B cell (primary cell): ENCODE measurements at regions not wholly inside any gene's neighbourhood (a gene's known extent, or its start where the extent isn't known, plus 50 kb on each side); places are given as distances from the start of the nearest gene placed in this dataset.

Source experiments
- ATAC-seq: fragments of 200-7000 bp; cut with Tn5 transposase; one replicate; pipeline ENCODE4 v1.10.0; 2021; ENCODE audit warnings: low read depth, mild to moderate bottlenecking, moderate number of reproducible peaks, moderate library complexity
- CTCF ChIA-PET: fragments of 350-600 bp; sonication (Branson Sonifier 250); formaldehyde crosslinking; loops from one replicate; lab custom pipeline; 2021; ENCODE audit warnings: antibody characterized with exemption, inconsistent platforms; lab: Charles Lee
- POLR2A ChIA-PET: fragments of 350-600 bp; sonication (Branson Sonifier 250); formaldehyde crosslinking; loops from one replicate; lab custom pipeline; 2021; ENCODE audit warnings: antibody characterized with exemption; lab: Charles Lee
- DNase-seq: peaks from one replicate; pipeline ENCODE4 v3.0.0; 2013
- H2AFZ ChIP-seq: 2 replicates; pipeline ENCODE4 v1.6.1; 2012; ENCODE audit warnings: mild to moderate bottlenecking, low read depth, low read length; ENCODE audit not compliant: insufficient read depth, poor library complexity, severe bottlenecking
- H3K27ac ChIP-seq, 2 donors: 1 replicate in 1 of 2; 2 replicates in 1 of 2; pipeline ENCODE4 v1.5.1; 2012 to 2013; ENCODE audit warnings: low read length in 2 of 2, mild to moderate bottlenecking in 2 of 2, moderate library complexity in 1 of 2
- H3K27me3 ChIP-seq, 4 experiments: fragments of 200-600 bp in 1 of 4; sonication (generic) in 1 of 4; replicated peaks in 1 of 4; 1 replicate in 2 of 4; 2 replicates in 2 of 4; pipeline versions ENCODE4 v1.6.1 to v1.7.0; 2013 to 2016; ENCODE audit warnings: low read length in 3 of 4, mild to moderate bottlenecking in 2 of 4, mixed read lengths in 1 of 4, moderate library complexity in 1 of 4; ENCODE audit not compliant: insufficient read depth in 4 of 4, control insufficient read depth in 3 of 4; ENCODE audit errors: control extremely low read depth in 1 of 4
- H3K36me3 ChIP-seq, 2 experiments: replicated peaks in 1 of 2; 1 replicate in 1 of 2; 2 replicates in 1 of 2; pipeline versions ENCODE4 v1.6.1 to v1.7.1; 2013; ENCODE audit warnings: low read length in 1 of 2; ENCODE audit not compliant: insufficient read depth in 2 of 2, control insufficient read depth in 1 of 2; ENCODE audit errors: control extremely low read depth in 1 of 2, extremely low read depth in 1 of 2
- H3K4me1 ChIP-seq, 2 donors: fragments of 200-600 bp in 1 of 2; sonication (generic) in 1 of 2; 1 replicate in 1 of 2; 2 replicates in 1 of 2; pipeline versions ENCODE4 v1.5.1 to v1.6.1; 2013 to 2017; ENCODE audit warnings: low read length in 2 of 2; ENCODE audit not compliant: control insufficient read depth in 2 of 2, insufficient read depth in 2 of 2
- H3K4me2 ChIP-seq: replicated peaks from 2 replicates; pipeline ENCODE3; 2012; ENCODE audit warnings: mild to moderate bottlenecking, low read depth, low read length; ENCODE audit not compliant: poor library complexity, severe bottlenecking
- H3K4me3 ChIP-seq, 5 experiments: fragments of 200-600 bp in 1 of 5; sonication (generic) in 1 of 5; 1 replicate in 3 of 5; 2 replicates in 2 of 5; pipeline versions ENCODE4 v1.5.1 to v1.7.0; 2011 to 2016; ENCODE audit warnings: low read length in 4 of 5, mild to moderate bottlenecking in 4 of 5, low read depth in 2 of 5, control low read depth in 1 of 5, moderate library complexity in 1 of 5; ENCODE audit not compliant: insufficient read depth in 1 of 5; ENCODE audit errors: control extremely low read depth in 1 of 5, extremely low read depth in 1 of 5
- H3K79me2 ChIP-seq: fragments of 200-600 bp; sonication (generic); one replicate; pipeline ENCODE4 v1.6.0; 2016; ENCODE audit warnings: low read length; ENCODE audit not compliant: control insufficient read depth, insufficient read depth
- H3K9ac ChIP-seq: fragments of 200-600 bp; sonication (generic); 2 replicates; pipeline ENCODE4 v1.6.1; 2017; ENCODE audit warnings: mild to moderate bottlenecking, low read length, moderate library complexity
- H3K9me3 ChIP-seq, 3 donors: one replicate each; pipeline versions ENCODE4 v1.6.1 to v1.7.1; 2013; ENCODE audit warnings: low read length in 2 of 3; ENCODE audit not compliant: control insufficient read depth in 2 of 3, insufficient read depth in 1 of 3; ENCODE audit errors: control extremely low read depth in 1 of 3
- H4K20me1 ChIP-seq: 2 replicates; pipeline ENCODE4 v1.6.0; 2012; ENCODE audit warnings: mild to moderate bottlenecking, low read length; ENCODE audit not compliant: insufficient read depth, control insufficient read depth, poor library complexity, severe bottlenecking
- H3K27ac Mint-ChIP-seq: one replicate; pipeline ENCODE4 v1.8.0; 2021; ENCODE audit warnings: mixed read lengths
- H3K27me3 Mint-ChIP-seq: one replicate; pipeline ENCODE4 v1.8.0; 2021; ENCODE audit warnings: mixed read lengths
- H3K4me1 Mint-ChIP-seq: one replicate; pipeline ENCODE4 v1.8.0; 2021; ENCODE audit warnings: mixed read lengths
- H3K4me3 Mint-ChIP-seq: one replicate; pipeline ENCODE4 v1.8.0; 2021; ENCODE audit warnings: mixed read lengths
- H3K9me3 Mint-ChIP-seq: one replicate; pipeline ENCODE4 v1.8.0; 2022; ENCODE audit warnings: mixed read lengths; ENCODE audit not compliant: insufficient read depth
- EZH2 ChIP-seq: IDR thresholded peaks from 2 replicates; pipeline ENCODE4 v1.6.1; 2012; ENCODE audit warnings: borderline replicate concordance, low read depth, mild to moderate bottlenecking, moderate library complexity, low read length; ENCODE audit not compliant: insufficient read depth, poor library complexity, severe bottlenecking
- WGBS: methylation state at CpG from one replicate; pipeline ENCODE4 v1.1.5; 2013; ENCODE audit warnings: missing lambda C conversion rate; ENCODE audit not compliant: insufficient coverage; 5-methylcytosine and 5-hydroxymethylcytosine counted together
- intact Hi-C: fragments of 100-400 bp; cut with micrococcal nuclease; formaldehyde crosslinking; loops from one replicate; pipeline ENCODE4 v1.10.0; 2022
- TF ChIP-seq, protein P1 (sequence below): fragments of 200-600 bp; IDR thresholded peaks from one replicate; pipeline ENCODE4 v1.8.0; 2022; ENCODE audit warnings: antibody characterized with exemption, mild to moderate bottlenecking

DNA sequence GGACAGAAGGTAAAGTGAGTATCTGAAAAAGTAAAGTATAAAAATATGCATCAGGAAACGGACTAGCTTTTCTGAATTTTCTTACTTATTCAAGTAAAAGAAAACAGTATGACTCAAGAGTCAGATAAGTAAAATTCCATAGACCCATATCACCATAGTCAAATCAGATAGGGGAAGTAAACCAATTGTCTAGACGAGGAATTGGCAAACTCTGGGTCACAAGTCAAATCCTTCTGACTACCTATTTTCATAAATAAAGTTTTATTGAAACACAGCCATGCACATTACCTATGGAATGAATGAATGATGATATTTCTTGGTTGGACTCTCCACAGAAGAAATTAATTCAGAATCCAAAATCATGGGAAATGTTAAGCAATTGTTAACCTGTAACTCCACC is 59.1 kb upstream of the TMC1 start:
- TF ChIP-seq, protein P1, sequence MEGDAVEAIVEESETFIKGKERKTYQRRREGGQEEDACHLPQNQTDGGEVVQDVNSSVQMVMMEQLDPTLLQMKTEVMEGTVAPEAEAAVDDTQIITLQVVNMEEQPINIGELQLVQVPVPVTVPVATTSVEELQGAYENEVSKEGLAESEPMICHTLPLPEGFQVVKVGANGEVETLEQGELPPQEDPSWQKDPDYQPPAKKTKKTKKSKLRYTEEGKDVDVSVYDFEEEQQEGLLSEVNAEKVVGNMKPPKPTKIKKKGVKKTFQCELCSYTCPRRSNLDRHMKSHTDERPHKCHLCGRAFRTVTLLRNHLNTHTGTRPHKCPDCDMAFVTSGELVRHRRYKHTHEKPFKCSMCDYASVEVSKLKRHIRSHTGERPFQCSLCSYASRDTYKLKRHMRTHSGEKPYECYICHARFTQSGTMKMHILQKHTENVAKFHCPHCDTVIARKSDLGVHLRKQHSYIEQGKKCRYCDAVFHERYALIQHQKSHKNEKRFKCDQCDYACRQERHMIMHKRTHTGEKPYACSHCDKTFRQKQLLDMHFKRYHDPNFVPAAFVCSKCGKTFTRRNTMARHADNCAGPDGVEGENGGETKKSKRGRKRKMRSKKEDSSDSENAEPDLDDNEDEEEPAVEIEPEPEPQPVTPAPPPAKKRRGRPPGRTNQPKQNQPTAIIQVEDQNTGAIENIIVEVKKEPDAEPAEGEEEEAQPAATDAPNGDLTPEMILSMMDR, result no peak
- no peak for TF ChIP-seq EZH2
- H3K4me2 ChIP-seq, result no peak overlapping the region
- H3K9me3 ChIP-seq, result no peaks in the 10 kb centered on the region
- Mint-ChIP-seq H3K27me3 (no peaks in the 10 kb centered on the region), H3K27ac (no peak overlapping the region), H3K9me3 (no peaks in the 10 kb centered on the region), H3K4me3 (no peak overlapping the region), H3K4me1 (peaks cover 8% of the 10 kb centered on the region)
- no peak overlapping the region for H2AFZ ChIP-seq
- H3K36me3 ChIP-seq, result no peaks in the 10 kb centered on the region
- H3K79me2 ChIP-seq, result no peaks in the 10 kb centered on the region
- ChIA-PET CTCF (no interaction called here), POLR2A (no interaction called here)
- no CpG with 5 or more reads among the region's 2 CpGs for WGBS
- intact Hi-C loops, result no loop called here
- no peaks in the 10 kb centered on the region for H3K27me3 ChIP-seq
- H3K4me3 ChIP-seq, result no peak overlapping the region
- no peaks in the 10 kb centered on the region for H4K20me1 ChIP-seq
- no peak for ATAC-seq
- H3K4me1 ChIP-seq, result peaks cover 5 to 7% of the 10 kb centered on the region in 2 donors
- DNase-seq, result no peak
- H3K9ac ChIP-seq, result no peak overlapping the region
- no peak overlapping the region for H3K27ac ChIP-seq

DNA sequence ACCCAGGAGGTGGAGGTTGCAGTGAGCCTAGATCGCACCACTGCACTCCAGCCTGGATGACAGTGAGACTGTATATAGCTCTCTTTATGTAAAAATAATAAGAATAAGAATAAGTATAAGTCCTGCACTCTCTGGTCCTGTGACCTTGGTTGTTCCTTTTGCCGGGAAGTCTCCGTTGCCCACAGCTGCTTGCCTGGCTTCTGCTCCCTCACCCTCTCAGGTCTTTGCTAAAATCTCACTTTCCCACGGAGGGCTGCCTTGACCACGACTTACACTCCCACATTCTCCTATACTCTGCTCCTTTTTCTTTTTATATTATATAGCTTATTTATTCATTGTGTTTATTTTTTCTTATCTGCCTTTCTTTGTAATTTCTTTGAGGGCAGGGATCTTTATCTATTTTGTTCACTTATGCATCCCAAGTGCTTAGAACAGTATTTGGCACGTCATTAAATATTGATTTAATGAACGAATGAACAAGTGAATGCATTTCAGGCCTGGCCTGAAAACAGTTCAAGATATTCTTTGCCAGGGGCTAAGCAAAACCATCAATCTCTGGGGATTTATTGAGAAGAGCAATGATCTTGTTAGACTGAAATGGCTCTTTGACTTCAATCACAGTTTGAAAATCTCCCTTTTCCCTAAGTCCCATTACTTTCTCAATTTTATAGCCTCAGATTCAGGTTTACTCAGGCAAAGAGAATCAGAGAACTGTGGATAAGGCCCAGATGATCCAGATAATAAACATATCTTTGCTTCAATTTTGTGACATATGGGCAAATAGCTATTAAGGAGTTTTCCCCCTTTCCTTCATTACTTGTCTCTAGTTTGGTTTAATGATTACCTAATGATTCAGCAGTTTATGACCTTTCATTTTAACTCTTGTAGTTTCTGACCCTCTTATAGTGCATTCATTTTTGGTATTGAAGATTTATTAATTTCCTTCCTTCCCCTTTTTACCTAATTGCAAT is 60.8 kb upstream of the TMC1 start:
- peaks cover 5 to 7% of the 10 kb centered on the region in 2 donors for H3K4me1 ChIP-seq
- H3K9ac ChIP-seq, result no peak overlapping the region
- H3K79me2 ChIP-seq, result no peaks in the 10 kb centered on the region
- ChIA-PET CTCF (no interaction called here), POLR2A (no interaction called here)
- Mint-ChIP-seq H3K27ac (no peak overlapping the region), H3K4me3 (no peak overlapping the region), H3K9me3 (no peaks in the 10 kb centered on the region), H3K27me3 (peaks cover 2% of the 10 kb centered on the region), H3K4me1 (peaks cover 8% of the 10 kb centered on the region)
- H3K36me3 ChIP-seq, result no peaks in the 10 kb centered on the region
- TF ChIP-seq EZH2, result no peak
- TF ChIP-seq, protein P1, result no peak
- no peaks in the 10 kb centered on the region for H3K27me3 ChIP-seq
- H3K4me2 ChIP-seq, result no peak overlapping the region
- no peaks in the 10 kb centered on the region for H3K9me3 ChIP-seq
- intact Hi-C loops, result no loop called here
- no peaks in the 10 kb centered on the region for H4K20me1 ChIP-seq
- H3K27ac ChIP-seq, result no peak overlapping the region
- ATAC-seq, result no peak
- DNase-seq, result no peak
- no CpG with 5 or more reads among the region's 7 CpGs for WGBS
- H2AFZ ChIP-seq, result no peak overlapping the region
- H3K4me3 ChIP-seq, result no peak overlapping the region
